NCI-H2227 (cell line): ENCODE measurements at regions not wholly inside any gene's neighbourhood (a gene's known extent, or its start where the extent isn't known, plus 50 kb on each side); places are given as distances from the start of the nearest gene placed in this dataset.
A peak's percentile ranks its signal among the peaks of the same experiment; 100 is the strongest.

Source experiments
- DNase-seq: peaks from one replicate; lab custom pipeline; 2025; ENCODE audit not compliant: unreplicated experiment; lab: John Stamatoyannopoulos, UW

- no peak for DNase-seq
Measured at GRCh38 chr4:125739760-125740159, 425.0 kb downstream of the FAT4 start.

- DNase-seq: no peak
Measured at GRCh38 chr4:125741825-125742452, 427.2 kb downstream of the FAT4 start.

GRCh38 chr4:125744891-125745364 lies 430.2 kb downstream of the FAT4 start:
- DNase-seq: no peak

GRCh38 chr4:125749354-125749753 lies 434.6 kb downstream of the FAT4 start:
- DNase-seq: no peak

GRCh38 chr4:125750399-125750798 lies 435.6 kb downstream of the FAT4 start:
- DNase-seq: no peak

- DNase-seq: peak; percentile 19
Measured at GRCh38 chr4:125750828-125751466, 436.2 kb downstream of the FAT4 start.

GRCh38 chr4:125758438-125758837 lies 443.7 kb downstream of the FAT4 start:
- no peak for DNase-seq

GRCh38 chr4:125760201-125760819 lies 445.6 kb downstream of the FAT4 start:
- no peak for DNase-seq

- DNase-seq: no peak
Measured at GRCh38 chr4:125760956-125761355, 446.2 kb downstream of the FAT4 start.

- no peak for DNase-seq
Measured at GRCh38 chr4:125762537-125762936, 447.8 kb downstream of the FAT4 start.

GRCh38 chr4:125765941-125766340 lies 451.2 kb downstream of the FAT4 start:
- DNase-seq: no peak

- DNase-seq: no peak
Measured at GRCh38 chr4:125770814-125771398, 456.2 kb downstream of the FAT4 start.

GRCh38 chr4:125772680-125773079 lies 457.9 kb downstream of the FAT4 start:
- DNase-seq: no peak

GRCh38 chr4:125773502-125773901 lies 458.7 kb downstream of the FAT4 start:
- DNase-seq: no peak

- DNase-seq: no peak
Measured at GRCh38 chr4:125773931-125774330, 459.2 kb downstream of the FAT4 start.

GRCh38 chr4:125776146-125776545 lies 461.4 kb downstream of the FAT4 start:
- DNase-seq: no peak

GRCh38 chr4:125780164-125780563 lies 465.4 kb downstream of the FAT4 start:
- DNase-seq: no peak

GRCh38 chr4:125780747-125781146 lies 466.0 kb downstream of the FAT4 start:
- DNase-seq: no peak

GRCh38 chr4:125781651-125782050 lies 466.9 kb downstream of the FAT4 start:
- no peak for DNase-seq

- no peak for DNase-seq
Measured at GRCh38 chr4:125784741-125785140, 470.0 kb downstream of the FAT4 start.

GRCh38 chr4:125787707-125788106 lies 473.0 kb downstream of the FAT4 start:
- no peak for DNase-seq

GRCh38 chr4:125789023-125789422 lies 474.3 kb downstream of the FAT4 start:
- no peak for DNase-seq
